ENCODE measurements at regions not wholly inside any gene's neighbourhood (a gene's known extent, or its start where the extent isn't known, plus 50 kb on each side); places are given as distances from the start of the nearest gene placed in this dataset.

- no peak for DNase-seq
- no peak overlapping the region for H3K4me3 ChIP-seq (ENCODE audit: low read depth, low read length)
- TF ChIP-seq, protein P1, sequence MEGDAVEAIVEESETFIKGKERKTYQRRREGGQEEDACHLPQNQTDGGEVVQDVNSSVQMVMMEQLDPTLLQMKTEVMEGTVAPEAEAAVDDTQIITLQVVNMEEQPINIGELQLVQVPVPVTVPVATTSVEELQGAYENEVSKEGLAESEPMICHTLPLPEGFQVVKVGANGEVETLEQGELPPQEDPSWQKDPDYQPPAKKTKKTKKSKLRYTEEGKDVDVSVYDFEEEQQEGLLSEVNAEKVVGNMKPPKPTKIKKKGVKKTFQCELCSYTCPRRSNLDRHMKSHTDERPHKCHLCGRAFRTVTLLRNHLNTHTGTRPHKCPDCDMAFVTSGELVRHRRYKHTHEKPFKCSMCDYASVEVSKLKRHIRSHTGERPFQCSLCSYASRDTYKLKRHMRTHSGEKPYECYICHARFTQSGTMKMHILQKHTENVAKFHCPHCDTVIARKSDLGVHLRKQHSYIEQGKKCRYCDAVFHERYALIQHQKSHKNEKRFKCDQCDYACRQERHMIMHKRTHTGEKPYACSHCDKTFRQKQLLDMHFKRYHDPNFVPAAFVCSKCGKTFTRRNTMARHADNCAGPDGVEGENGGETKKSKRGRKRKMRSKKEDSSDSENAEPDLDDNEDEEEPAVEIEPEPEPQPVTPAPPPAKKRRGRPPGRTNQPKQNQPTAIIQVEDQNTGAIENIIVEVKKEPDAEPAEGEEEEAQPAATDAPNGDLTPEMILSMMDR (IDR thresholded peaks at IDR 0.05; ENCODE audit: insufficient read depth in 1 of 2, low read depth in 1 of 2, low read length in 1 of 2, severe bottlenecking in 1 of 2, unreplicated experiment in 1 of 2): no peak
- H3K9me3 ChIP-seq: no peaks in the 10 kb centered on the region
- no peak overlapping the region for H3K4me3 Mint-ChIP-seq (ENCODE audit: unreplicated experiment)
- no peak overlapping the region for H3K27ac Mint-ChIP-seq (ENCODE audit: unreplicated experiment)
- no TSS peak for BruUV-seq (replicated peaks)
- peaks cover 7% of the 10 kb centered on the region for H3K27me3 Mint-ChIP-seq (ENCODE audit: insufficient read depth, unreplicated experiment)
- ChIA-PET POLR2A (no interaction called here), CTCF (no interaction called here)
- H3K36me3 Mint-ChIP-seq (ENCODE audit: insufficient read depth, unreplicated experiment): no peaks in the 10 kb centered on the region
- intact Hi-C loops (cut with micrococcal nuclease; ENCODE audit: unreplicated experiment): no loop called here
- H3K4me1 ChIP-seq: no peaks in the 10 kb centered on the region
- H3K9me3 Mint-ChIP-seq (ENCODE audit: unreplicated experiment): no peaks in the 10 kb centered on the region
- no peaks in the 10 kb centered on the region for H3K36me3 ChIP-seq (ENCODE audit: control insufficient read depth, insufficient read depth, low read length)
- no peaks in the 10 kb centered on the region for H3K27me3 ChIP-seq (replicated peaks; ENCODE audit: control insufficient read depth, insufficient read depth, low read length)
- no peaks in the 10 kb centered on the region for H3K4me1 Mint-ChIP-seq (ENCODE audit: low read depth, unreplicated experiment)
Measured at GRCh38 chr1:30378003-30378596, 345.3 kb downstream of the MATN1 start.

GRCh38 chr1:30377230-30378002, 346.0 kb downstream of the MATN1 start:
- ChIA-PET POLR2A (no interaction called here), CTCF (no interaction called here)
- Mint-ChIP-seq H3K27me3 (ENCODE audit: insufficient read depth, unreplicated experiment) (peaks cover 7% of the 10 kb centered on the region), H3K4me1 (ENCODE audit: low read depth, unreplicated experiment) (no peaks in the 10 kb centered on the region), H3K4me3 (ENCODE audit: unreplicated experiment) (no peak overlapping the region), H3K27ac (ENCODE audit: unreplicated experiment) (no peak overlapping the region), H3K9me3 (ENCODE audit: unreplicated experiment) (no peaks in the 10 kb centered on the region), H3K36me3 (ENCODE audit: insufficient read depth, unreplicated experiment) (no peaks in the 10 kb centered on the region)
- TF ChIP-seq, protein P1 (IDR thresholded peaks at IDR 0.05; ENCODE audit: insufficient read depth in 1 of 2, low read depth in 1 of 2, low read length in 1 of 2, severe bottlenecking in 1 of 2, unreplicated experiment in 1 of 2): no peak
- BruUV-seq (replicated peaks): no TSS peak
- H3K4me1 ChIP-seq: no peaks in the 10 kb centered on the region
- DNase-seq: no peak
- intact Hi-C loops (cut with micrococcal nuclease; ENCODE audit: unreplicated experiment): no loop called here
- H3K4me3 ChIP-seq (ENCODE audit: low read depth, low read length): no peak overlapping the region
- H3K9me3 ChIP-seq: no peaks in the 10 kb centered on the region
- no peaks in the 10 kb centered on the region for H3K36me3 ChIP-seq (ENCODE audit: control insufficient read depth, insufficient read depth, low read length)
- no peaks in the 10 kb centered on the region for H3K27me3 ChIP-seq (replicated peaks; ENCODE audit: control insufficient read depth, insufficient read depth, low read length)

DNA sequence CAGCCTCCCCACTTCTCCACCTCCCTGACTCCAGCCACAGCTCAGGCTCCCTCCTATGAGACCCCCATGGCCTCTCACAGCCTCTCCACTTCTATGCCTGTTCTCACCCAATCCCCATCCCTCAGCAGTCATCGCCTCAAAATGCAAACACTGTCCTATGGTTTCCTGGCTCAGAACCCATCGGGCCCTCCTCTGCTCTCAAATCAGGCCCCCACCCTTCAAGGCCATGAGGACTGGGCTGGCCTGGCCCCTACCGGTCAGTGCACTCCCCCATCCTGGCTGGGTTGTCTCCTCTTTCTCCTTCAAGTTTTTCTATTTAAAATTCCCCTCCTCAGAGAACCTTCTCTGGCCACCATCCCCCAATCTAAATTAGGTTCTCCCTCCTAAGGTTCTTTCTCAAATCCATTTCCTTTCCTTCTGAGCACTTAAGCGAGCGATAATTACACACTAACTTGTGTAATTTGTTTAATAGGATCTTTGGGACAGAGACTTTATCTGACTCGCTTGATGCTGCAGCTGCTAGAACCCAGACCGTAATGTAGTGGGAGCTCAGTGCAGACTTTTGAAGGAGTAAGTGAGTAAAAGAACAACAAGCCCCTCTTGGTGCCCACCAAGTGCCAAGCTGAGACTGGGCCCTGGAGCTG, 347.2 kb downstream of the MATN1 start:
- Histone ChIP-seq H3K4me1 (no peaks in the 10 kb centered on the region), H3K4me3 (ENCODE audit: low read depth, low read length) (no peak overlapping the region), H3K27me3 (replicated peaks; ENCODE audit: control insufficient read depth, insufficient read depth, low read length) (no peaks in the 10 kb centered on the region), H3K9me3 (no peaks in the 10 kb centered on the region), H3K36me3 (ENCODE audit: control insufficient read depth, insufficient read depth, low read length) (no peaks in the 10 kb centered on the region)
- POLR2A ChIA-PET: no interaction called here
- BruUV-seq (replicated peaks): no TSS peak
- intact Hi-C loops (cut with micrococcal nuclease; ENCODE audit: unreplicated experiment): no loop called here
- Mint-ChIP-seq H3K27me3 (ENCODE audit: insufficient read depth, unreplicated experiment) (peaks cover 7% of the 10 kb centered on the region), H3K4me3 (ENCODE audit: unreplicated experiment) (no peak overlapping the region), H3K36me3 (ENCODE audit: insufficient read depth, unreplicated experiment) (no peaks in the 10 kb centered on the region), H3K9me3 (ENCODE audit: unreplicated experiment) (no peaks in the 10 kb centered on the region), H3K4me1 (ENCODE audit: low read depth, unreplicated experiment) (no peaks in the 10 kb centered on the region), H3K27ac (ENCODE audit: unreplicated experiment) (no peak overlapping the region)
- TF ChIP-seq, protein P1 (IDR thresholded peaks at IDR 0.05; ENCODE audit: insufficient read depth in 1 of 2, low read depth in 1 of 2, low read length in 1 of 2, severe bottlenecking in 1 of 2, unreplicated experiment in 1 of 2): no peak
- CTCF ChIA-PET: no interaction called here
- no peak for DNase-seq
